Loucy (cell line): ENCODE measurements at regions not wholly inside any gene's neighbourhood (a gene's known extent, or its start where the extent isn't known, plus 50 kb on each side); places are given as distances from the start of the nearest gene placed in this dataset.

Experiments used
- EZH2phosphoT487 ChIP-seq: fragments of 200-600 bp; IDR thresholded peaks from 2 replicates; pipeline ENCODE4 v1.6.1; 2018; ENCODE audit warnings: antibody characterized with exemption, mild to moderate bottlenecking, moderate library complexity, borderline replicate concordance
- TF ChIP-seq, protein P1 (sequence below): fragments of 200-600 bp; sonication (generic); conservative IDR thresholded peaks from 2 replicates; pipeline ENCODE4 v1.5.1; 2014; ENCODE audit warnings: mild to moderate bottlenecking, antibody characterized with exemption, low read length

DNA sequence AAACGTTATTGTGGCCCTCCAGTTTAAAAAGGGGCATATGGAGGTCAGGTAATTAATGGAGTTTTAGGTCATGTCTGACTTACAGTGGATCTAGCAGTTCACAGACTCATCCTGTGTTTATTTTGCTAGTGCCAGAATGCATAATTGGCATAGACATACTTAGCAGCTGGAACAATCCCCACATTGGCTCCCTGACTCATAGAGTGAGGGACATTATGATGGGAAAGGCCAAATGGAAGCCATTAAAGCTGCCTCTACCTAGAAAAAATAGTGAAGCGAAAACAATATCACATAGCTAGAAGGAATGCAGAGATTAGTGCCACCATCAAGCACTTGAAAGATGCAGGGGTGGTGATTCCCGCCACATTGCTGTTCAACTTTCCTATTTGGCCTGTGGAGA, 610.7 kb downstream of the SLITRK5 start:
- TF ChIP-seq, protein P1, sequence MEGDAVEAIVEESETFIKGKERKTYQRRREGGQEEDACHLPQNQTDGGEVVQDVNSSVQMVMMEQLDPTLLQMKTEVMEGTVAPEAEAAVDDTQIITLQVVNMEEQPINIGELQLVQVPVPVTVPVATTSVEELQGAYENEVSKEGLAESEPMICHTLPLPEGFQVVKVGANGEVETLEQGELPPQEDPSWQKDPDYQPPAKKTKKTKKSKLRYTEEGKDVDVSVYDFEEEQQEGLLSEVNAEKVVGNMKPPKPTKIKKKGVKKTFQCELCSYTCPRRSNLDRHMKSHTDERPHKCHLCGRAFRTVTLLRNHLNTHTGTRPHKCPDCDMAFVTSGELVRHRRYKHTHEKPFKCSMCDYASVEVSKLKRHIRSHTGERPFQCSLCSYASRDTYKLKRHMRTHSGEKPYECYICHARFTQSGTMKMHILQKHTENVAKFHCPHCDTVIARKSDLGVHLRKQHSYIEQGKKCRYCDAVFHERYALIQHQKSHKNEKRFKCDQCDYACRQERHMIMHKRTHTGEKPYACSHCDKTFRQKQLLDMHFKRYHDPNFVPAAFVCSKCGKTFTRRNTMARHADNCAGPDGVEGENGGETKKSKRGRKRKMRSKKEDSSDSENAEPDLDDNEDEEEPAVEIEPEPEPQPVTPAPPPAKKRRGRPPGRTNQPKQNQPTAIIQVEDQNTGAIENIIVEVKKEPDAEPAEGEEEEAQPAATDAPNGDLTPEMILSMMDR: no peak
- TF ChIP-seq EZH2phosphoT487: no peak
